Neural crest cell (in vitro differentiated cells): ENCODE measurements at regions not wholly inside any gene's neighbourhood (a gene's known extent, or its start where the extent isn't known, plus 50 kb on each side); places are given as distances from the start of the nearest gene placed in this dataset.

ENCODE experiments used
- DNase-seq: peaks from one replicate; pipeline ENCODE4 v3.0.0; 2021; ENCODE audit warnings: low read depth, mixed read lengths, low spot score
- H3K27ac Mint-ChIP-seq: one replicate; pipeline ENCODE4 v1.8.0; 2021; ENCODE audit warnings: mild to moderate bottlenecking, mixed read lengths; ENCODE audit not compliant: unreplicated experiment
- H3K27me3 Mint-ChIP-seq: 2 replicates; pipeline ENCODE4 v1.8.0; 2021; ENCODE audit warnings: low read depth, mild to moderate bottlenecking, mixed read lengths
- H3K36me3 Mint-ChIP-seq: 2 replicates; pipeline ENCODE4 v1.8.0; 2021; ENCODE audit warnings: low read depth, mild to moderate bottlenecking, mixed read lengths
- H3K4me1 Mint-ChIP-seq: 2 replicates; pipeline ENCODE4 v1.8.0; 2021; ENCODE audit warnings: mixed read lengths
- H3K4me3 Mint-ChIP-seq: one replicate; pipeline ENCODE4 v1.8.0; 2021; ENCODE audit warnings: mild to moderate bottlenecking, mixed read lengths
- H3K9me3 Mint-ChIP-seq: 2 replicates; pipeline ENCODE4 v1.8.0; 2021; ENCODE audit warnings: mixed read lengths
- TF ChIP-seq, protein P1 (sequence below): fragments of 200-600 bp; sonication (generic); conservative IDR thresholded peaks from 2 replicates; pipeline ENCODE4 v1.5.0; 2021; ENCODE audit warnings: antibody characterized with exemption, mild to moderate bottlenecking

DNA sequence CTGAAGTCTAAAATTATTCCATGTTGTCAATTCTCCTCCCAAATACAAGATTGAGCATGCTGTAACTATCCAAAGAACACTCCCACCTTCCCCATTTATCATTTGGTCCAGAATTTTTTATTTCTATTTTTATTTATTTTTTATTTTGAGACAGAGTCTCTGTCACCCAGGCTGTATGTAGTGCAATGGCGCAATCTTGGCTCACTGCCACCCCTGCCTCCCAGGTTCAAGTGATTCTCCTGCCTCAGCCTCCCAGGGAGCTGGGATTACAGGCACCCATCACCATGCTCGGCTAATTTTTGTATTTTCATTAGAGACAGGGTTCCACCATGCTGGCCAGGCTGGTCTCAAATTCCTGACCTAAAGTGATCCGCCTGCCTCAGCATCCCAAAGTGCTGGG is 306.8 kb downstream of the KLF12 start:
- Mint-ChIP-seq H3K4me3 (no peak overlapping the region), H3K4me1 (peaks cover 13% of the 10 kb centered on the region), H3K27ac (no peak overlapping the region), H3K36me3 (peaks cover 6% of the 10 kb centered on the region), H3K27me3 (no peaks in the 10 kb centered on the region), H3K9me3 (peaks cover 2% of the 10 kb centered on the region)
- no peak for DNase-seq
- TF ChIP-seq, protein P1, sequence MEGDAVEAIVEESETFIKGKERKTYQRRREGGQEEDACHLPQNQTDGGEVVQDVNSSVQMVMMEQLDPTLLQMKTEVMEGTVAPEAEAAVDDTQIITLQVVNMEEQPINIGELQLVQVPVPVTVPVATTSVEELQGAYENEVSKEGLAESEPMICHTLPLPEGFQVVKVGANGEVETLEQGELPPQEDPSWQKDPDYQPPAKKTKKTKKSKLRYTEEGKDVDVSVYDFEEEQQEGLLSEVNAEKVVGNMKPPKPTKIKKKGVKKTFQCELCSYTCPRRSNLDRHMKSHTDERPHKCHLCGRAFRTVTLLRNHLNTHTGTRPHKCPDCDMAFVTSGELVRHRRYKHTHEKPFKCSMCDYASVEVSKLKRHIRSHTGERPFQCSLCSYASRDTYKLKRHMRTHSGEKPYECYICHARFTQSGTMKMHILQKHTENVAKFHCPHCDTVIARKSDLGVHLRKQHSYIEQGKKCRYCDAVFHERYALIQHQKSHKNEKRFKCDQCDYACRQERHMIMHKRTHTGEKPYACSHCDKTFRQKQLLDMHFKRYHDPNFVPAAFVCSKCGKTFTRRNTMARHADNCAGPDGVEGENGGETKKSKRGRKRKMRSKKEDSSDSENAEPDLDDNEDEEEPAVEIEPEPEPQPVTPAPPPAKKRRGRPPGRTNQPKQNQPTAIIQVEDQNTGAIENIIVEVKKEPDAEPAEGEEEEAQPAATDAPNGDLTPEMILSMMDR, result no peak

- Mint-ChIP-seq H3K9me3 (peaks cover 2% of the 10 kb centered on the region), H3K27me3 (no peaks in the 10 kb centered on the region), H3K27ac (no peak overlapping the region), H3K4me3 (no peak overlapping the region), H3K4me1 (peaks cover 8% of the 10 kb centered on the region), H3K36me3 (peaks cover 9% of the 10 kb centered on the region)
- no peak for DNase-seq
- TF ChIP-seq, protein P1, result no peak
Observed at GRCh38 chr13:73825143-73825542, 309.1 kb downstream of the KLF12 start.

GRCh38 chr13:73822668-73823592 is 311.3 kb downstream of the KLF12 start:
- Mint-ChIP-seq H3K27ac (no peak overlapping the region), H3K27me3 (no peaks in the 10 kb centered on the region), H3K4me3 (no peak overlapping the region), H3K36me3 (peaks cover 11% of the 10 kb centered on the region), H3K9me3 (peaks cover 2% of the 10 kb centered on the region), H3K4me1 (no peaks in the 10 kb centered on the region)
- no peak for DNase-seq
- TF ChIP-seq, protein P1, result no peak

DNA sequence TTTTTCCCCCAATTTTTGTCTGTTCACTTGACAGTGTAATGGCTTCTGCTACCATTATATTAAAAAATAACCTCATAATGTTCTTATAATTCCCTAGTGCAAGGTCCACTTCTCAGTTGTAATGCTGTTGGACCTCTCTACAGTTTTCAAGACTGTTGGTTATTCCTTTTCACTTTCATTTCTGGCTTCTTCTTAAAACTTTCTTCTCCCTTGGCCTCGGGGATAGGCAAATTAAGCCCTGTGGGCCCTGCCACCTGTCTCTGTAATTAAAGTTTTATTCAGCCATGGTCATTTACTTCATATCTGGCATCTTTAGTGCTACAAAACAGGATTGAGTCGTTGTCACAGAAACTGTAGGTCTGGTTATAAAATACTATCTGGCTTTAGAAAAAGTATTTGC is 313.5 kb downstream of the KLF12 start:
- Mint-ChIP-seq H3K4me3 (no peak overlapping the region), H3K9me3 (no peaks in the 10 kb centered on the region), H3K36me3 (peaks cover 11% of the 10 kb centered on the region), H3K4me1 (no peaks in the 10 kb centered on the region), H3K27me3 (no peaks in the 10 kb centered on the region), H3K27ac (no peak overlapping the region)
- no peak for DNase-seq
- TF ChIP-seq, protein P1, result no peak

GRCh38 chr13:73820285-73820684 is 313.9 kb downstream of the KLF12 start:
- DNase-seq, result no peak
- Mint-ChIP-seq H3K27me3 (no peaks in the 10 kb centered on the region), H3K4me3 (no peak overlapping the region), H3K9me3 (no peaks in the 10 kb centered on the region), H3K27ac (no peak overlapping the region), H3K36me3 (peaks cover 12% of the 10 kb centered on the region), H3K4me1 (no peaks in the 10 kb centered on the region)
- TF ChIP-seq, protein P1, result no peak
